GM23338 (cell line): ENCODE measurements at regions not wholly inside any gene's neighbourhood (a gene's known extent, or its start where the extent isn't known, plus 50 kb on each side); places are given as distances from the start of the nearest gene placed in this dataset.

ENCODE experiments used
- ATAC-seq: fragments of 200-7000 bp; cut with Tn5 transposase; 3 replicates; pipeline ENCODE4 v1.9.1; 2020
- DNase-seq: peaks from one replicate; pipeline ENCODE4 v3.0.0-alpha.2; 2015; ENCODE audit warnings: low spot score
- H2AFZ ChIP-seq: fragments of 200-600 bp; sonication (generic); 2 replicates; pipeline ENCODE4 v1.8.0; 2016; ENCODE audit warnings: antibody characterized with exemption, mild to moderate bottlenecking, moderate library complexity
- H3F3A ChIP-seq: fragments of 200-600 bp; sonication (generic); replicated peaks from 2 replicates; pipeline ENCODE4 v1.8.0; 2017; ENCODE audit warnings: antibody characterized with exemption, mixed run types, low read depth
- H3K27ac ChIP-seq: fragments of 200-600 bp; sonication (generic); 2 replicates; pipeline ENCODE4 v1.6.1; 2016; ENCODE audit warnings: low read depth
- H3K27me3 ChIP-seq: fragments of 200-600 bp; sonication (generic); 2 replicates; pipeline ENCODE4 v1.8.0; 2016; ENCODE audit warnings: mild to moderate bottlenecking, mixed run types, moderate library complexity; ENCODE audit not compliant: insufficient read depth
- H3K36me3 ChIP-seq: fragments of 200-600 bp; sonication (generic); 2 replicates; pipeline ENCODE4 v1.8.0; 2016; ENCODE audit warnings: mild to moderate bottlenecking; ENCODE audit not compliant: insufficient read depth
- H3K4me1 ChIP-seq: fragments of 200-600 bp; sonication (generic); 2 replicates; pipeline ENCODE4 v1.8.0; 2016; ENCODE audit warnings: mild to moderate bottlenecking, moderate library complexity; ENCODE audit not compliant: insufficient read depth
- H3K4me2 ChIP-seq: fragments of 200-600 bp; sonication (generic); 2 replicates; pipeline ENCODE4 v1.7.1; 2017; ENCODE audit warnings: mixed run types
- H3K4me3 ChIP-seq: fragments of 200-600 bp; sonication (generic); 2 replicates; pipeline ENCODE4 v1.6.1; 2016; ENCODE audit warnings: mixed run types
- H3K79me2 ChIP-seq: fragments of 200-600 bp; sonication (generic); replicated peaks from 2 replicates; pipeline ENCODE4 v1.8.0; 2017; ENCODE audit warnings: mild to moderate bottlenecking; ENCODE audit not compliant: insufficient read depth
- H3K9me2 ChIP-seq: fragments of 200-600 bp; sonication (generic); 2 replicates; pipeline ENCODE4 v1.8.0; 2017; ENCODE audit not compliant: insufficient read depth
- H4K20me1 ChIP-seq: fragments of 200-600 bp; sonication (generic); replicated peaks from 2 replicates; pipeline ENCODE4 v1.8.0; 2017; ENCODE audit warnings: mild to moderate bottlenecking; ENCODE audit not compliant: insufficient read depth
- H3K27ac Mint-ChIP-seq: 2 replicates; pipeline ENCODE4 v1.8.0; 2020; ENCODE audit warnings: inconsistent platforms, mild to moderate bottlenecking, moderate library complexity, mixed read lengths
- H3K27me3 Mint-ChIP-seq: 3 replicates; pipeline ENCODE4 v1.8.0; 2022; ENCODE audit warnings: low read depth, mild to moderate bottlenecking, moderate library complexity, mixed read lengths, inconsistent platforms; ENCODE audit not compliant: insufficient read depth, poor library complexity
- H3K36me3 Mint-ChIP-seq: 3 replicates; pipeline ENCODE4 v1.8.0; 2021; ENCODE audit warnings: low read depth, mild to moderate bottlenecking, inconsistent platforms, moderate library complexity, mixed read lengths
- H3K4me1 Mint-ChIP-seq: 3 replicates; pipeline ENCODE4 v1.8.0; 2020; ENCODE audit warnings: mild to moderate bottlenecking, inconsistent platforms, mixed read lengths
- H3K4me3 Mint-ChIP-seq: 3 replicates; pipeline ENCODE4 v1.8.0; 2021; ENCODE audit warnings: moderate library complexity, mild to moderate bottlenecking, inconsistent platforms, mixed read lengths
- H3K9me3 Mint-ChIP-seq: 3 replicates; pipeline ENCODE4 v1.8.0; 2020; ENCODE audit warnings: moderate library complexity, mild to moderate bottlenecking, inconsistent platforms, mixed read lengths
- TF ChIP-seq, protein P1 (sequence below): fragments of 250-450 bp; sonication (Bioruptor Pico); IDR thresholded peaks from 2 replicates; pipeline ENCODE4 v1.5.0; 2020; ENCODE audit warnings: mild to moderate bottlenecking, moderate library complexity
- TF ChIP-seq, protein P2 (sequence below), 2 experiments: fragments of 200-600 bp in 1 of 2; sonication (generic) in 1 of 2; conservative IDR thresholded peaks; 2 replicates each; pipeline versions ENCODE4 v1.5.1 to v1.6.1; 2016 to 2017; ENCODE audit warnings: antibody characterized with exemption in 2 of 2, low read depth in 2 of 2, mild to moderate bottlenecking in 2 of 2, moderate library complexity in 1 of 2

DNA sequence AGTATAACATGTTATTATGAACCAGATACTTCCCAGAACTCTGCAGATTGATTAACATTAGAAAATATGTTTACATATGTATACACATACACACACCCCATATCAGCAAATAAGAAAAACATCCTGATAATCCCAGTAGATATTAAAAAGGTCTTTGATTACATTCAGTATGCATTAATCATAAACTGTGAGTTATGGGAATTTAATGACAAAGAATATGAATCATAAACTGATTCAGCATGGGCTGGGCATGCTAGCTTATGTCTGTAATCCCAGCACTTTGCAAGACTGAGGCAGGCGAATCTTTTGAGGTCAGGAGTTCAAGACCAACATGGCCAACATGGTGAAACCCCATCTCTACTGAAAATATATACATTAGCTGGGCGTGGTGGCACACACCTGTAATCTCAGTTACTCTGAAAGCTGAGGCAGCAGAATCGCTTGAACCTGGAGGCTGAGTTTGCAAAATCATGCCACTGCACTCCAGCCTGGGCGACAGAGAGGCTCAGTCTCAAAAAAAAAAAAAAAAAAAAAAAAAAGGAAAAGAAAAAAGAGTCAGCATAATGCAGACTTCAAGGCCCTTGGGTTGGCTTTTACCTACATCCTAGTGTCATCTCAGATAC lies 581.9 kb upstream of the PRR20A start (continued):
- TF ChIP-seq, protein P1, sequence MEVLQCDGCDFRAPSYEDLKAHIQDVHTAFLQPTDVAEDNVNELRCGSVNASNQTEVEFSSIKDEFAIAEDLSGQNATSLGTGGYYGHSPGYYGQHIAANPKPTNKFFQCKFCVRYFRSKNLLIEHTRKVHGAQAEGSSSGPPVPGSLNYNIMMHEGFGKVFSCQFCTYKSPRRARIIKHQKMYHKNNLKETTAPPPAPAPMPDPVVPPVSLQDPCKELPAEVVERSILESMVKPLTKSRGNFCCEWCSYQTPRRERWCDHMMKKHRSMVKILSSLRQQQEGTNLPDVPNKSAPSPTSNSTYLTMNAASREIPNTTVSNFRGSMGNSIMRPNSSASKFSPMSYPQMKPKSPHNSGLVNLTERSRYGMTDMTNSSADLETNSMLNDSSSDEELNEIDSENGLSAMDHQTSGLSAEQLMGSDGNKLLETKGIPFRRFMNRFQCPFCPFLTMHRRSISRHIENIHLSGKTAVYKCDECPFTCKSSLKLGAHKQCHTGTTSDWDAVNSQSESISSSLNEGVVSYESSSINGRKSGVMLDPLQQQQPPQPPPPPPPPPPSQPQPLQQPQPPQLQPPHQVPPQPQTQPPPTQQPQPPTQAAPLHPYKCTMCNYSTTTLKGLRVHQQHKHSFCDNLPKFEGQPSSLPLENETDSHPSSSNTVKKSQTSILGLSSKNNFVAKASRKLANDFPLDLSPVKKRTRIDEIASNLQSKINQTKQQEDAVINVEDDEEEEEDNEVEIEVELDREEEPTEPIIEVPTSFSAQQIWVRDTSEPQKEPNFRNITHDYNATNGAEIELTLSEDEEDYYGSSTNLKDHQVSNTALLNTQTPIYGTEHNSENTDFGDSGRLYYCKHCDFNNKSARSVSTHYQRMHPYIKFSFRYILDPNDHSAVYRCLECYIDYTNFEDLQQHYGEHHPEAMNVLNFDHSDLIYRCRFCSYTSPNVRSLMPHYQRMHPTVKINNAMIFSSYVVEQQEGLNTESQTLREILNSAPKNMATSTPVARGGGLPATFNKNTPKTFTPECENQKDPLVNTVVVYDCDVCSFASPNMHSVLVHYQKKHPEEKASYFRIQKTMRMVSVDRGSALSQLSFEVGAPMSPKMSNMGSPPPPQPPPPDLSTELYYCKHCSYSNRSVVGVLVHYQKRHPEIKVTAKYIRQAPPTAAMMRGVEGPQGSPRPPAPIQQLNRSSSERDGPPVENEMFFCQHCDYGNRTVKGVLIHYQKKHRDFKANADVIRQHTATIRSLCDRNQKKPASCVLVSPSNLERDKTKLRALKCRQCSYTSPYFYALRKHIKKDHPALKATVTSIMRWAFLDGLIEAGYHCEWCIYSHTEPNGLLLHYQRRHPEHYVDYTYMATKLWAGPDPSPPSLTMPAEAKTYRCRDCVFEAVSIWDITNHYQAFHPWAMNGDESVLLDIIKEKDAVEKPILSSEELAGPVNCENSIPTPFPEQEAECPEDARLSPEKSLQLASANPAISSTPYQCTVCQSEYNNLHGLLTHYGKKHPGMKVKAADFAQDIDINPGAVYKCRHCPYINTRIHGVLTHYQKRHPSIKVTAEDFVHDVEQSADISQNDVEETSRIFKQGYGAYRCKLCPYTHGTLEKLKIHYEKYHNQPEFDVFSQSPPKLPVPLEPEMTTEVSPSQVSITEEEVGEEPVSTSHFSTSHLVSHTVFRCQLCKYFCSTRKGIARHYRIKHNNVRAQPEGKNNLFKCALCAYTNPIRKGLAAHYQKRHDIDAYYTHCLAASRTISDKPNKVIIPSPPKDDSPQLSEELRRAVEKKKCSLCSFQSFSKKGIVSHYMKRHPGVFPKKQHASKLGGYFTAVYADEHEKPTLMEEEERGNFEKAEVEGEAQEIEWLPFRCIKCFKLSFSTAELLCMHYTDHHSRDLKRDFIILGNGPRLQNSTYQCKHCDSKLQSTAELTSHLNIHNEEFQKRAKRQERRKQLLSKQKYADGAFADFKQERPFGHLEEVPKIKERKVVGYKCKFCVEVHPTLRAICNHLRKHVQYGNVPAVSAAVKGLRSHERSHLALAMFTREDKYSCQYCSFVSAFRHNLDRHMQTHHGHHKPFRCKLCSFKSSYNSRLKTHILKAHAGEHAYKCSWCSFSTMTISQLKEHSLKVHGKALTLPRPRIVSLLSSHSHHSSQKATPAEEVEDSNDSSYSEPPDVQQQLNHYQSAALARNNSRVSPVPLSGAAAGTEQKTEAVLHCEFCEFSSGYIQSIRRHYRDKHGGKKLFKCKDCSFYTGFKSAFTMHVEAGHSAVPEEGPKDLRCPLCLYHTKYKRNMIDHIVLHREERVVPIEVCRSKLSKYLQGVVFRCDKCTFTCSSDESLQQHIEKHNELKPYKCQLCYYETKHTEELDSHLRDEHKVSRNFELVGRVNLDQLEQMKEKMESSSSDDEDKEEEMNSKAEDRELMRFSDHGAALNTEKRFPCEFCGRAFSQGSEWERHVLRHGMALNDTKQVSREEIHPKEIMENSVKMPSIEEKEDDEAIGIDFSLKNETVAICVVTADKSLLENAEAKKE (CRISPR knock-in tag), result no peak

DNA sequence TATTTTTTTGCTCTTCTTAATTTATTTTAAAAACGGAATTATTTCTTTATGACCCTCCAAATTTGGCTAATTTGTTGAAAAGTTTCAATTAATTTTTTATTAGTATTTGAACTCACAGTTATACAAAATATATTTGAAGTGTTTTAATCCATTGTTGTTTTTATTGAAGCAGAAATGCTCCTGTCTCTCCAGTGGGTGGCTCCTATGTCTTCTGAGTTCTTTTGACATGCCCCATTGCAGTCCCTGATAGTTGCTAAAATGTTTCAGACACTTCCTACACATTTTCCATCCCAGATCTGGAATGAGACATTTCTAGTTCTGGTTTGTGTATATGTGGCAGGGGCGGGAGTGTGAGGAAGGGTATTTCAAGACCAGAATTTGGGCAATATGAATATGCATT lies 579.4 kb upstream of the PRR20A start:
- Mint-ChIP-seq H3K27ac (no peak overlapping the region), H3K36me3 (peaks cover 7% of the 10 kb centered on the region; the same call in 1 of the 3 replicates), H3K9me3 (no peaks in the 10 kb centered on the region), H3K4me1 (no peaks in the 10 kb centered on the region), H3K27me3 (peaks cover 4% of the 10 kb centered on the region), H3K4me3 (no peak overlapping the region)
- H3K4me3 ChIP-seq, result no peak overlapping the region
- H3K4me1 ChIP-seq, result no peaks in the 10 kb centered on the region
- ATAC-seq (no peak), DNase-seq (peak; percentile 26)
- no peaks in the 10 kb centered on the region for H3K27me3 ChIP-seq
- no peaks in the 10 kb centered on the region for H3F3A ChIP-seq
- TF ChIP-seq, protein P2, sequence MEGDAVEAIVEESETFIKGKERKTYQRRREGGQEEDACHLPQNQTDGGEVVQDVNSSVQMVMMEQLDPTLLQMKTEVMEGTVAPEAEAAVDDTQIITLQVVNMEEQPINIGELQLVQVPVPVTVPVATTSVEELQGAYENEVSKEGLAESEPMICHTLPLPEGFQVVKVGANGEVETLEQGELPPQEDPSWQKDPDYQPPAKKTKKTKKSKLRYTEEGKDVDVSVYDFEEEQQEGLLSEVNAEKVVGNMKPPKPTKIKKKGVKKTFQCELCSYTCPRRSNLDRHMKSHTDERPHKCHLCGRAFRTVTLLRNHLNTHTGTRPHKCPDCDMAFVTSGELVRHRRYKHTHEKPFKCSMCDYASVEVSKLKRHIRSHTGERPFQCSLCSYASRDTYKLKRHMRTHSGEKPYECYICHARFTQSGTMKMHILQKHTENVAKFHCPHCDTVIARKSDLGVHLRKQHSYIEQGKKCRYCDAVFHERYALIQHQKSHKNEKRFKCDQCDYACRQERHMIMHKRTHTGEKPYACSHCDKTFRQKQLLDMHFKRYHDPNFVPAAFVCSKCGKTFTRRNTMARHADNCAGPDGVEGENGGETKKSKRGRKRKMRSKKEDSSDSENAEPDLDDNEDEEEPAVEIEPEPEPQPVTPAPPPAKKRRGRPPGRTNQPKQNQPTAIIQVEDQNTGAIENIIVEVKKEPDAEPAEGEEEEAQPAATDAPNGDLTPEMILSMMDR (conservative IDR thresholded peaks at IDR 0.05; ENCODE audit: low read depth in 2 of 2), result peak; percentile 38 to 49
- TF ChIP-seq, protein P1 (CRISPR knock-in tag), result no peak
- no peak overlapping the region for H3K27ac ChIP-seq
- no peaks in the 10 kb centered on the region for H3K9me2 ChIP-seq
- no peaks in the 10 kb centered on the region for H3K36me3 ChIP-seq
- no peak overlapping the region for H2AFZ ChIP-seq
- no peak overlapping the region for H3K4me2 ChIP-seq
- H4K20me1 ChIP-seq, result no peaks in the 10 kb centered on the region
- no peaks in the 10 kb centered on the region for H3K79me2 ChIP-seq
